Lower leg skin (tissue), 3 donors: ENCODE measurements at regions not wholly inside any gene's neighbourhood (a gene's known extent, or its start where the extent isn't known, plus 50 kb on each side); places are given as distances from the start of the nearest gene placed in this dataset.

Experiments
- POLR2A ChIP-seq, 2 donors: fragments of 450-650 bp; IDR thresholded peaks; one replicate each; pipeline ENCODE4 v1.6.1; 2016 to 2017; ENCODE audit warnings: antibody characterized with exemption in 2 of 2, mild to moderate bottlenecking in 1 of 2, moderate library complexity in 1 of 2
- TF ChIP-seq, protein P1 (sequence below), 3 donors: fragments of 450-650 bp; IDR thresholded peaks; one replicate each; pipeline ENCODE4 v1.5.1; 2016; ENCODE audit warnings: antibody characterized with exemption in 3 of 3, mild to moderate bottlenecking in 3 of 3, moderate library complexity in 2 of 3

DNA sequence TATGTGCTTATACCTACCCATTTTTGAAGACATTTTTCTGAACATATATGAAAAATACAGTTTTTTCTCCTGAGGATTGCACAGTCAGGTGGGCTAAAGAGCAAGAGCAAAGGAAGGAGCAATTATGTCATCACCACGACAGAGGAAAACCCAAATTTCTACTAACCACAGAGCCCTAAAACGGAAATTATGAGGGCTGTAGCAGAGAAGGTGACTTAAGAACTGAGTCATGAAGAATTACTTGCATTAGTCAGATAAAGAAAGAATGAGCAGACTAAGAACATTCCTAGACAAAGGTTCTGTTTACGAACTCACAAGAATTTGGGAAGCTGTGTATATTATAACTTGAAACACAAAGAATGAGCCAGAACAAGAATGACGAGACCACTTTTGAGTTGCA lies 974.4 kb downstream of the NXPH1 start:
- TF ChIP-seq, protein P1, sequence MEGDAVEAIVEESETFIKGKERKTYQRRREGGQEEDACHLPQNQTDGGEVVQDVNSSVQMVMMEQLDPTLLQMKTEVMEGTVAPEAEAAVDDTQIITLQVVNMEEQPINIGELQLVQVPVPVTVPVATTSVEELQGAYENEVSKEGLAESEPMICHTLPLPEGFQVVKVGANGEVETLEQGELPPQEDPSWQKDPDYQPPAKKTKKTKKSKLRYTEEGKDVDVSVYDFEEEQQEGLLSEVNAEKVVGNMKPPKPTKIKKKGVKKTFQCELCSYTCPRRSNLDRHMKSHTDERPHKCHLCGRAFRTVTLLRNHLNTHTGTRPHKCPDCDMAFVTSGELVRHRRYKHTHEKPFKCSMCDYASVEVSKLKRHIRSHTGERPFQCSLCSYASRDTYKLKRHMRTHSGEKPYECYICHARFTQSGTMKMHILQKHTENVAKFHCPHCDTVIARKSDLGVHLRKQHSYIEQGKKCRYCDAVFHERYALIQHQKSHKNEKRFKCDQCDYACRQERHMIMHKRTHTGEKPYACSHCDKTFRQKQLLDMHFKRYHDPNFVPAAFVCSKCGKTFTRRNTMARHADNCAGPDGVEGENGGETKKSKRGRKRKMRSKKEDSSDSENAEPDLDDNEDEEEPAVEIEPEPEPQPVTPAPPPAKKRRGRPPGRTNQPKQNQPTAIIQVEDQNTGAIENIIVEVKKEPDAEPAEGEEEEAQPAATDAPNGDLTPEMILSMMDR (IDR thresholded peaks at IDR 0.05): no peak
- TF ChIP-seq POLR2A (IDR thresholded peaks at IDR 0.05): no peak
